ENCODE measurements at regions not wholly inside any gene's neighbourhood (a gene's known extent, or its start where the extent isn't known, plus 50 kb on each side); places are given as distances from the start of the nearest gene placed in this dataset.

DNA sequence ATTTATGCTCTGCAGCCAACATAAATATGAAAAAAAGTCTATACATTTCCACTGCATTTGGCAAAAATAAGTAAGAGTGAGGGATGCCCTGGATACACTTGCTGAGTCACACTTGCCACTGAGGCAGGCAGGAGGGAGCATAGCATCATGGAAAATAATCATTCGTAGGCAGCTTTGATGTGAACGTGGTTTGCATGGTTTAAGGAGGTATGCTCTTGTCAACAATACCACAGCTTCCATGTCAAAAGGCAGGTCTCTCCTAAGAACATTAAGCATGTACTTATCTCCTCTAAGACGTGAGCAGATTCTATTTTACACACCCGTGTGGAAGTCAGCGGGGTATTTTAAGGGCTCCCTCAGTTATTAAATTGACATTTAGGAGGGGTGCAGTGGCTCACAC lies 89.2 kb upstream of the WDR11 start:
- TF ChIP-seq, protein P1, sequence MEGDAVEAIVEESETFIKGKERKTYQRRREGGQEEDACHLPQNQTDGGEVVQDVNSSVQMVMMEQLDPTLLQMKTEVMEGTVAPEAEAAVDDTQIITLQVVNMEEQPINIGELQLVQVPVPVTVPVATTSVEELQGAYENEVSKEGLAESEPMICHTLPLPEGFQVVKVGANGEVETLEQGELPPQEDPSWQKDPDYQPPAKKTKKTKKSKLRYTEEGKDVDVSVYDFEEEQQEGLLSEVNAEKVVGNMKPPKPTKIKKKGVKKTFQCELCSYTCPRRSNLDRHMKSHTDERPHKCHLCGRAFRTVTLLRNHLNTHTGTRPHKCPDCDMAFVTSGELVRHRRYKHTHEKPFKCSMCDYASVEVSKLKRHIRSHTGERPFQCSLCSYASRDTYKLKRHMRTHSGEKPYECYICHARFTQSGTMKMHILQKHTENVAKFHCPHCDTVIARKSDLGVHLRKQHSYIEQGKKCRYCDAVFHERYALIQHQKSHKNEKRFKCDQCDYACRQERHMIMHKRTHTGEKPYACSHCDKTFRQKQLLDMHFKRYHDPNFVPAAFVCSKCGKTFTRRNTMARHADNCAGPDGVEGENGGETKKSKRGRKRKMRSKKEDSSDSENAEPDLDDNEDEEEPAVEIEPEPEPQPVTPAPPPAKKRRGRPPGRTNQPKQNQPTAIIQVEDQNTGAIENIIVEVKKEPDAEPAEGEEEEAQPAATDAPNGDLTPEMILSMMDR (IDR thresholded peaks at IDR 0.05): no peak
- TF ChIP-seq PHF8 (IDR thresholded peaks at IDR 0.05; ENCODE audit: borderline replicate concordance, low read depth): no peak
